HG03342 (cell line): ENCODE measurements at regions not wholly inside any gene's neighbourhood (a gene's known extent, or its start where the extent isn't known, plus 50 kb on each side); places are given as distances from the start of the nearest gene placed in this dataset.
"Not testable (repeated sequence)": the region's sequence is repeated elsewhere in the genome, so short reads cannot be mapped to it uniquely, and the experiment has no call there.

Source experiments
- ATAC-seq: cut with Tn5 transposase; IDR thresholded peaks from one replicate; pipeline ENCODE4 v1.9.1; 2021; ENCODE audit warnings: mild to moderate bottlenecking, moderate library complexity; ENCODE audit not compliant: unreplicated experiment

DNA sequence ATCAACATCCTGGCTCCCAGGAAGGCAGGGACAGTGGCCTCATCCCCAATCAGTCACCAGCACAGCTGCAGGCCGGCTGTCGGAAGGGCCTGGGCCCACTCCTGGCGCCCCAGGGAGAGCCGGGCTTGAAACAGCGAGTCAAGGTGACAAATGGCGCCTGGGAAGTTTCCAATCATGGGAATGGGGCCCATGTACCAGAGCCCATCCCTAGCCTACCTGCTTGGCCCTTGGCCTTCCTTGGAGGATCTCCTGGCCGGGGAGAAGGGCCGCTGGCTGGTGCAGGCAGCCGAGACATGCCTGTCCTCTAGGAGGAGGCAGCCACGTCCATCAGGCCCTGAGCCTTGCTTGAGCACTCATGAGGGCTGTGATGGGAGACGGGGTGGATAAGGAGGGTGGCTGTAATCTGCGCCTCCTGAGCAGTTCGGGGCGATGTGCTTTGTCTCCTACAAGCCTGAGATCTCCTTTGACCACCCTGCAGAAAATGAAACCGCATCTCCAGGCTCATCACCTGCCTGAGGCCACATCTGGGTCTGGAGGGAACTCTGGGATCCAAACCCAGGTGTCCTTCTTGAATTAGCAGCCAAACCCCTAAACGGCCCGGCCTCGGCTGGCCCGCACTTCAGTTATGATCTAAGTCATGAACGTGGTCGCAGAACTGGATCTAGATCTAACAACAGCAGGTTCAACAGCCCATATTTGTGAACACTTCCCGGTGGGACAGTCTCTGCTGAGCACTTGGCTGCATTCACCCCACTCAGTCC is 862.0 kb downstream of the TBC1D22A start:
- ATAC-seq, result no peak

DNA sequence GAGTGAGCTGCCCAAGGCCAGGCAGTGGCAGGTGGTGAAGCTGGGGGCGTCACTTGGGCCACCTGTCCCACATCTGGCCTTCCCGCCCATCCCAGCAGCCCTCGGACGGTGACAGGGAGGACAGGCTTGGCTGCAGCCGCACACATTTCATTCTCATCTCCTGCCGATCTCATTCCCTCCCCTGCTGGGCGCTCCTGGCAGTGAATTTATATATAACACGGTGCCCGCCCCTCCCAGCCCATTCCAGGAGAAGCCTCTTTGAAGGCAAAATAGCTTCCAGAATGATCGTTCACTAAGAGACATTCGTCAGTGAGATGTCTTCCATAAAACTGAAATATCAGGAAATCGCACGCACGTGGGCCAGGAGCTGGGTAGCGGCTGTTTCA is 861.3 kb downstream of the TBC1D22A start:
- ATAC-seq, result no peak

GRCh38 chr22:47623066-47623762 is 860.8 kb downstream of the TBC1D22A start:
- no peak for ATAC-seq

DNA sequence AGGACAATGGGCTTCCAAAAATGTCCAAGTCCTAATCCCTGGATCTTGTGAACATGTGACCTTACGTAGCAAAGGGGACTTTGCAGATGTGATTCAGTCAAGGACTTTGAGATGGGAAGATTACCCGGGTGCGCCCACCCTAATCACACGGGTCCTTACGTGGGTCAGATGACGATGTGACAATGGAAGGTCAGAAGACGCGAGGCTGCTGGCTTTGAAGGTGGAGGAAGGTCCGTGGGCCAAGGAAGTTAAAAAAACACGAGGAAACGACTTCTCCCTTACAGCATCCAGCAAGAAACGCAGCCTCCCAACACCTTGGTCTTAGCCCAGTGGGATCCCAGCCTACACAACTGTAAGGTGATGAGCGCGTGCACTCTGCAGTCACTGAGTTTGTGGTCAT is 860.1 kb downstream of the TBC1D22A start:
- no peak for ATAC-seq

GRCh38 chr22:47621253-47621652 is 858.8 kb downstream of the TBC1D22A start:
- no peak for ATAC-seq

- no peak for ATAC-seq
Observed at GRCh38 chr22:47620391-47620790, 857.9 kb downstream of the TBC1D22A start.

DNA sequence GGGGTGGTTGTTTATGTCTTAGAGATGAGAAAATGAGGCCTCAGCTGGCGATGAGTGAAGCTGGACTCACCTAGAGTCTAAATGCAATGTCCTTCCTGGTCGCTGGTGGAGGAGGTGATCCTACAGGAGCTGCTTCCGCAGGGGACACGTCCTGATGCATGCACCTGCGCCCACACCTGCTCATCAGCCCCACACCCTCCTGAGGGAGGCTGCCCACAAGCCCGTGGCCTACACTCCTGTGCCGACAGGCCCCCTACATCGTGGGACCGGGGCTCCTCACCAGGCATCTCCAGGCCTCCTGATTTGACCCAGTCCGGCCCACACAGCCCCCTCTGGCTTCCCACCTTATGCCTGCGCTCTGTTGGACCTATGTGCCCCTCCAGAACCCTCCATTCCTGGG is 857.2 kb downstream of the TBC1D22A start:
- ATAC-seq, result no peak

- no peak for ATAC-seq
Observed at GRCh38 chr22:47618180-47619010, 855.9 kb downstream of the TBC1D22A start.

DNA sequence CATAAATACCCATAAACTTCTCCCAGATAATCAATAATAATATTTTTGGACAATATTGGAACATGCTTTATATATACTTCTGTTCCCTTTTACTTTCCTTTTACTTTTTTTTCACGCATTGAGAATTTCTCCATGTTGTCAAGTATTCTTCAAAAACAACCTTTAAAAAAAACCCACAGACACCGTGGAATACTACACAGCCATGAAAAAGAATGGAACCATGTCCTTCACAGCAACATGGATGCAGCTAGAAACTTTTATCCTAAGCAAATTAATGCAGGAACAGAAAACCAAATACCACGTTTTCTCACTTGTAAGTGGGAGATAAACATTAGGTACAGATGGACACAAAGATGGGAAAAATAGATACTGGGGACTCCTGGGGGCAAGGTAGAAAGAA is 854.7 kb downstream of the TBC1D22A start:
- no peak for ATAC-seq

- no peak for ATAC-seq
Observed at GRCh38 chr22:47616396-47617020, 854.1 kb downstream of the TBC1D22A start.

DNA sequence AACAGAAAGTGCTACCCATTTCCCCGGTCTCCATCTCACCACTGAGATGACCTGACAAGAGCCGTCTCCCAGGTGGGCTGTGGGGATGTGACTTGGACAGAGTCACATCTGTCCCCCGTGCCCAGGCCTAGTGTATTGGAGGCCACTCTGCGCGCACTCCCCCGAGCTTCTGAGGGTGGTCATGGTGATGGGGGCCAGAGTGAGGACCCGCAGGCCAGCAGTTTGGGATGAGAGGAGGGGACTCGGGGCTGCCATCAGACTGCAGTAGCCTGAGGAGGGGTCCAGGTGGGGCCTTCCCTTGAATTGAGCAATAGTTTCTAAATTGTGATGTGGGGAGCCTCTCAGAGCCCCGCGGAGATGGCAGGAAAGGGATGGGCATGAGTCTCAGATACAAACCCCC is 852.6 kb downstream of the TBC1D22A start:
- ATAC-seq, result no peak

GRCh38 chr22:47613606-47614350 is 851.3 kb downstream of the TBC1D22A start:
- ATAC-seq, result no peak

- ATAC-seq, result not testable (repeated sequence)
Observed at GRCh38 chr22:47613181-47613580, 850.7 kb downstream of the TBC1D22A start.

- no peak for ATAC-seq
Observed at GRCh38 chr22:47612311-47612910, 850.0 kb downstream of the TBC1D22A start.

GRCh38 chr22:47610764-47611163 is 848.3 kb downstream of the TBC1D22A start:
- ATAC-seq, result no peak

DNA sequence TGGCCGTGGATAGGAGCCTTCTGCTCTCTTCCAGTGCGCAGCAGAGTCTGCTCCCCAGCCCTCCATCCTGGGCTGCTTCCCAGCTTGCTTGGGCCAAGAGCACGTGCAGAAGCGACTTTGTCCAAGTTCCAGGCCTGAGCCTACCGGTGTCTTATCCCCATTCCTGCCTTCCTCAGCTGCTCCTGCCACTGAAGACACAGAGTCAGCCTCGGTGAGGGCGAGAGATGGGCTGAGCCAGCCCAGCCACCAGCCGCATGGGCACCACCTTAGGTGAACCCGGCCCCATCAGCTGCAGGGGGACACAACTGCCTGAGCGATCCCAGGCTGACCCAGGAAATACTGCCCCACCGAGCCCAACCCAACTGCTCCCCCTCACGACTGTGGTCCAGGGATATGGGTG is 847.8 kb downstream of the TBC1D22A start:
- ATAC-seq, result no peak

DNA sequence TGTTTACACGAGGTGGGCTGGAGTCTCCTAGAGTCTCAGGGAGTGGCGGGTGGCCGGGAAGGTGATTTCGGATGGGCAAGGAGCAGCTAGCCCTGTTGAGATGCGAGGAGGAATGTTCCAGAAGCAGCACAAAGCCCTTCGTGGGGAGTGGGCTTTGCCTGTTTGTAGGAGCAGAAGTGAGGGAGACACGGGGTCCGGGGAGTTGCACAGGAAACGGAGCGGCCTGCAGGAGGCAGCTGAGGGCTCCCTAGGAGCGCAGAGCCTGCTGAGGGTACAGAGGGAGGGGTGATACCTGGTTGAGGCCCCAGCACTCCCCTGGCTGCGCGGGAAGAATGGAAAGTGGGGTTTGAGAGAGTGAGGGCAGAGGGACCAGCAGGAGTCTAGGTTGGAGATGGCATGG is 847.2 kb downstream of the TBC1D22A start:
- ATAC-seq, result no peak

GRCh38 chr22:47608421-47608820 is 846.0 kb downstream of the TBC1D22A start:
- ATAC-seq, result no peak

- ATAC-seq, result no peak
Observed at GRCh38 chr22:47607486-47607885, 845.0 kb downstream of the TBC1D22A start.

GRCh38 chr22:47606426-47606825 is 844.0 kb downstream of the TBC1D22A start:
- no peak for ATAC-seq
